Osteoblast (primary cell): ENCODE measurements at regions not wholly inside any gene's neighbourhood (a gene's known extent, or its start where the extent isn't known, plus 50 kb on each side); places are given as distances from the start of the nearest gene placed in this dataset.

ENCODE experiments used
- DNase-seq: peaks from one replicate; pipeline ENCODE4 v3.0.0; 2011; ENCODE audit warnings: low spot score, mixed read lengths; ENCODE audit not compliant: insufficient read length; ENCODE audit errors: missing footprints
- H2AFZ ChIP-seq: 2 replicates; pipeline ENCODE4 v1.6.0; 2011; ENCODE audit warnings: mild to moderate bottlenecking, low read length
- H3K27ac ChIP-seq: 2 replicates; pipeline ENCODE4 v1.5.1; 2011; ENCODE audit warnings: mild to moderate bottlenecking, low read depth, low read length, moderate library complexity
- H3K27me3 ChIP-seq: 2 replicates; pipeline ENCODE4 v1.6.0; 2012; ENCODE audit warnings: mild to moderate bottlenecking, control low read depth, inconsistent platforms, low read length, moderate library complexity; ENCODE audit not compliant: insufficient read depth
- H3K36me3 ChIP-seq: 2 replicates; pipeline ENCODE4 v1.5.1; 2011; ENCODE audit warnings: mild to moderate bottlenecking, low read length, control low read depth, moderate library complexity; ENCODE audit not compliant: insufficient read depth
- H3K4me1 ChIP-seq: 2 replicates; pipeline ENCODE4 v1.5.1; 2011; ENCODE audit warnings: mild to moderate bottlenecking, low read length, control low read depth, moderate library complexity; ENCODE audit not compliant: insufficient read depth
- H3K4me2 ChIP-seq: 2 replicates; pipeline ENCODE4 v1.6.0; 2011; ENCODE audit warnings: mild to moderate bottlenecking, low read length; ENCODE audit not compliant: insufficient read depth
- H3K4me3 ChIP-seq: fragments of 200-600 bp; sonication (generic); 3 replicates; pipeline ENCODE4 v1.5.1; 2012; ENCODE audit warnings: mild to moderate bottlenecking, low read length, inconsistent platforms; ENCODE audit not compliant: insufficient read depth
- H3K79me2 ChIP-seq: 2 replicates; pipeline ENCODE4 v1.6.0; 2012; ENCODE audit warnings: mild to moderate bottlenecking, low read length, control low read depth, inconsistent platforms; ENCODE audit not compliant: insufficient read depth
- H3K9me3 ChIP-seq: 2 replicates; pipeline ENCODE4 v1.5.1; 2011; ENCODE audit warnings: low read depth, low read length, control low read depth
- H4K20me1 ChIP-seq: 2 replicates; pipeline ENCODE4 v1.6.0; 2012; ENCODE audit warnings: mild to moderate bottlenecking, low read length, control low read depth; ENCODE audit not compliant: insufficient read depth
- CTCF ChIP-seq: IDR thresholded peaks from 2 replicates; pipeline ENCODE4 v1.5.1; 2011; ENCODE audit warnings: mild to moderate bottlenecking, low read depth, low read length, moderate library complexity; ENCODE audit errors: extremely low read depth

- peaks cover 13% of the 10 kb centered on the region for H3K4me1 ChIP-seq
- no peaks in the 10 kb centered on the region for H3K9me3 ChIP-seq
- no peaks in the 10 kb centered on the region for H3K79me2 ChIP-seq
- H3K36me3 ChIP-seq = no peaks in the 10 kb centered on the region
- peak overlapping the region; percentile 14 for H2AFZ ChIP-seq
- no peak overlapping the region for H3K27ac ChIP-seq
- no peak for DNase-seq
- no peak for TF ChIP-seq CTCF
- no peaks in the 10 kb centered on the region for H4K20me1 ChIP-seq
- H3K4me3 ChIP-seq = no peak overlapping the region
- H3K4me2 ChIP-seq = no peak overlapping the region
- H3K27me3 ChIP-seq = no peaks in the 10 kb centered on the region
Observed at GRCh38 chr5:126368239-126368812, 54.9 kb upstream of the GRAMD2B start.

DNA sequence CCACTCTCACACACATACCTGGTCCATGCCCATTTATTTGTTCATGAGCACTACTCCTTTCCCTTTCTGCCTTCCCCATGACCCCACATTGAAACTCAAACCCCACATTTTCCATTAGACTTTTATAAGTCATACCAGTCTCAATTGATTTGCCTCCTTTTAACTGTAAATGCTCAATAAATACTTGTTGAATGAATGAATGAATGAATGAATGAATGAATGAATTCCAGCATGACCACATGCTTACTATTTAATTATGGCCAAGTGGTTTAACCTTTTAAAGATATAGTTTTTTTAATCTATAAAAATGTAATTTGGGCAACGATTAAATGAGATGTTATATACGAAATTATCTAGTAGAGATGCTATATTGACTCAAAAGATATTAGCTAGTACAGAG lies 54.1 kb upstream of the GRAMD2B start:
- no peak overlapping the region for H2AFZ ChIP-seq
- no peak overlapping the region for H3K4me3 ChIP-seq
- DNase-seq = no peak
- no peak overlapping the region for H3K27ac ChIP-seq
- H3K27me3 ChIP-seq = no peaks in the 10 kb centered on the region
- H3K9me3 ChIP-seq = no peaks in the 10 kb centered on the region
- no peaks in the 10 kb centered on the region for H3K36me3 ChIP-seq
- peaks cover 16% of the 10 kb centered on the region for H3K4me1 ChIP-seq
- H4K20me1 ChIP-seq = no peaks in the 10 kb centered on the region
- no peak overlapping the region for H3K4me2 ChIP-seq
- no peak for TF ChIP-seq CTCF
- no peaks in the 10 kb centered on the region for H3K79me2 ChIP-seq

- no peak for TF ChIP-seq CTCF
- H3K27ac ChIP-seq = no peak overlapping the region
- no peak overlapping the region for H3K4me2 ChIP-seq
- H3K27me3 ChIP-seq = no peaks in the 10 kb centered on the region
- no peaks in the 10 kb centered on the region for H4K20me1 ChIP-seq
- H3K36me3 ChIP-seq = no peaks in the 10 kb centered on the region
- H3K4me1 ChIP-seq = peaks cover 14% of the 10 kb centered on the region
- H2AFZ ChIP-seq = peak overlapping the region; percentile 58
- no peaks in the 10 kb centered on the region for H3K9me3 ChIP-seq
- H3K79me2 ChIP-seq = no peaks in the 10 kb centered on the region
- DNase-seq = peak; percentile 60
- H3K4me3 ChIP-seq = no peak overlapping the region
Observed at GRCh38 chr5:126369995-126370731, 53.0 kb upstream of the GRAMD2B start.
